ENCODE measurements at regions not wholly inside any gene's neighbourhood (a gene's known extent, or its start where the extent isn't known, plus 50 kb on each side); places are given as distances from the start of the nearest gene placed in this dataset.

DNA sequence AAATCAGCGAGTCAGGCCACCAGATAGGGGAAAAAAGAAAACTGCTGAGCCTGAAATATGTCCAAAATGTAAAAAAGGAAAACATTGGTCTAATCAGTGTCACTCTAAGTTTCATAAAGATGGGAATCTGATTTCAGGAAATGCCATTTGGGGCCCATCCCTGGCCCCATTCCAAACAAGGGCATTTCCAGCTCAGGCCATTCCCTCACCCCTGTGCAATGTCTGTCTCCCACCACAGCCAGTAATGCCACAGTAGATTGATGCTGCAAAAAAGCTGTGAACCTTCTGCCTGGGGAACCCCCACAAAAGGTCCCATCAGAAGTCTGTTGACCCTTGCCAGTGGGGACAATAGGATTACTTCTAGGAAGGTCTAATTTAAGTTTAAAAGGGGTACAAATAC is 199.6 kb downstream of the YTHDC2 start:
- TF ChIP-seq POLR2A (IDR thresholded peaks at IDR 0.05) (no peak), CTCF (IDR thresholded peaks at IDR 0.05) (no peak), POLR2AphosphoS5 (IDR thresholded peaks at IDR 0.05) (no peak)

All from breast epithelium (tissue), 3 donors.